ENCODE measurements at regions not wholly inside any gene's neighbourhood (a gene's known extent, or its start where the extent isn't known, plus 50 kb on each side); places are given as distances from the start of the nearest gene placed in this dataset.

- TF ChIP-seq CTCF (IDR thresholded peaks at IDR 0.05) = no peak
- TF ChIP-seq POLR2A (IDR thresholded peaks at IDR 0.05) = no peak
- TF ChIP-seq POLR2AphosphoS5 (IDR thresholded peaks at IDR 0.05) = no peak
- TF ChIP-seq EP300 (IDR thresholded peaks at IDR 0.05; ENCODE audit: low read depth) = no peak
These were observed 726.6 kb downstream of the LTN1 start for GRCh38 chr21:28266061-28266460.

Measured in transverse colon (tissue), 4 donors.